KMS-11 (cell line): ENCODE measurements at regions not wholly inside any gene's neighbourhood (a gene's known extent, or its start where the extent isn't known, plus 50 kb on each side); places are given as distances from the start of the nearest gene placed in this dataset.

Source experiments
- H2AFZ ChIP-seq: fragments of 200-600 bp; sonication (generic); 2 replicates; pipeline ENCODE4 v1.6.1; 2016; ENCODE audit warnings: antibody characterized with exemption, mixed run types, low read depth
- H3K27ac ChIP-seq: fragments of 200-600 bp; sonication (generic); 2 replicates; pipeline ENCODE4 v1.6.1; 2016; ENCODE audit warnings: mild to moderate bottlenecking, mixed run types
- H3K27me3 ChIP-seq: fragments of 200-600 bp; sonication (generic); 2 replicates; pipeline ENCODE4 v1.6.1; 2017; ENCODE audit warnings: mild to moderate bottlenecking, low read depth, mixed run types, moderate library complexity; ENCODE audit not compliant: insufficient read depth
- H3K36me3 ChIP-seq: fragments of 200-600 bp; sonication (generic); 2 replicates; pipeline ENCODE4 v1.6.1; 2017; ENCODE audit warnings: mild to moderate bottlenecking, mixed run types; ENCODE audit not compliant: insufficient read depth
- H3K4me1 ChIP-seq: fragments of 200-600 bp; sonication (generic); 2 replicates; pipeline ENCODE4 v1.6.1; 2016; ENCODE audit warnings: mild to moderate bottlenecking, low read depth, mixed run types; ENCODE audit not compliant: poor library complexity, severe bottlenecking
- H3K4me2 ChIP-seq: fragments of 200-600 bp; sonication (generic); 2 replicates; pipeline ENCODE4 v1.7.0; 2016; ENCODE audit warnings: mild to moderate bottlenecking, mixed run types
- H3K4me3 ChIP-seq: fragments of 200-600 bp; sonication (generic); IDR thresholded peaks from 2 replicates; pipeline ENCODE4 v1.6.1; 2017; ENCODE audit warnings: low read depth, low read length, mixed read lengths; ENCODE audit not compliant: insufficient read depth
- H3K79me2 ChIP-seq: fragments of 200-600 bp; sonication (generic); 2 replicates; pipeline ENCODE4 v1.6.1; 2016; ENCODE audit warnings: low read depth, mixed run types; ENCODE audit not compliant: insufficient read depth
- H3K9ac ChIP-seq: fragments of 200-600 bp; sonication (generic); 2 replicates; pipeline ENCODE4 v1.6.1; 2016; ENCODE audit warnings: mild to moderate bottlenecking, mixed run types
- H4K20me1 ChIP-seq: fragments of 200-600 bp; sonication (generic); 2 replicates; pipeline ENCODE4 v1.6.1; 2016; ENCODE audit warnings: mild to moderate bottlenecking, mixed run types; ENCODE audit not compliant: insufficient read depth
- TF ChIP-seq, protein P1 (sequence below): fragments of 200-600 bp; sonication (generic); conservative IDR thresholded peaks from 2 replicates; pipeline ENCODE4 v1.6.1; 2017; ENCODE audit warnings: low read depth, mild to moderate bottlenecking, antibody characterized with exemption, low read length, moderate library complexity, mixed read lengths

DNA sequence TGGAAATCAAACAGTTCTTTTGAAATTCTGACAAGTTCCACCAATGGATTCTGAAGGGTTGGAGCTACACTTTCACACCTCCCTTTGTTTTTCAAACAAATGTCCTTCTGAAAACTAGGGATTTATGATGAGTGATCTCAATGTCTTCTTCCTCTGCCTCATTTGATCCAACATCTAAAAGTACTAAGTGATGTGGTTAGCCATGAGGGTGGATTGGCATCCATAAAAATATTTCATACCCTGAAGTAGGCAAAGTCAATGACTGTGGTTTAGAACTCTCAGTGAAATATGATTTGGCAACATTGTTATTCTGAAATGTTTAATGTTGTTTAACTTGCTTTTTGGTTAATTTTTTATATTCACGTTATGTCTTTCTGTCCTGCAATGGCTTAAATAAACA, 136.9 kb downstream of the MBL2 start:
- Histone ChIP-seq H3K4me2 (no peak overlapping the region), H3K4me3 (no peak overlapping the region), H3K9ac (no peak overlapping the region), H3K27ac (no peak overlapping the region), H4K20me1 (no peaks in the 10 kb centered on the region), H3K4me1 (peaks cover 35% of the 10 kb centered on the region), H3K36me3 (no peaks in the 10 kb centered on the region), H3K79me2 (no peaks in the 10 kb centered on the region), H2AFZ (no peak overlapping the region), H3K27me3 (no peaks in the 10 kb centered on the region)
- TF ChIP-seq, protein P1, sequence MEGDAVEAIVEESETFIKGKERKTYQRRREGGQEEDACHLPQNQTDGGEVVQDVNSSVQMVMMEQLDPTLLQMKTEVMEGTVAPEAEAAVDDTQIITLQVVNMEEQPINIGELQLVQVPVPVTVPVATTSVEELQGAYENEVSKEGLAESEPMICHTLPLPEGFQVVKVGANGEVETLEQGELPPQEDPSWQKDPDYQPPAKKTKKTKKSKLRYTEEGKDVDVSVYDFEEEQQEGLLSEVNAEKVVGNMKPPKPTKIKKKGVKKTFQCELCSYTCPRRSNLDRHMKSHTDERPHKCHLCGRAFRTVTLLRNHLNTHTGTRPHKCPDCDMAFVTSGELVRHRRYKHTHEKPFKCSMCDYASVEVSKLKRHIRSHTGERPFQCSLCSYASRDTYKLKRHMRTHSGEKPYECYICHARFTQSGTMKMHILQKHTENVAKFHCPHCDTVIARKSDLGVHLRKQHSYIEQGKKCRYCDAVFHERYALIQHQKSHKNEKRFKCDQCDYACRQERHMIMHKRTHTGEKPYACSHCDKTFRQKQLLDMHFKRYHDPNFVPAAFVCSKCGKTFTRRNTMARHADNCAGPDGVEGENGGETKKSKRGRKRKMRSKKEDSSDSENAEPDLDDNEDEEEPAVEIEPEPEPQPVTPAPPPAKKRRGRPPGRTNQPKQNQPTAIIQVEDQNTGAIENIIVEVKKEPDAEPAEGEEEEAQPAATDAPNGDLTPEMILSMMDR = no peak

DNA sequence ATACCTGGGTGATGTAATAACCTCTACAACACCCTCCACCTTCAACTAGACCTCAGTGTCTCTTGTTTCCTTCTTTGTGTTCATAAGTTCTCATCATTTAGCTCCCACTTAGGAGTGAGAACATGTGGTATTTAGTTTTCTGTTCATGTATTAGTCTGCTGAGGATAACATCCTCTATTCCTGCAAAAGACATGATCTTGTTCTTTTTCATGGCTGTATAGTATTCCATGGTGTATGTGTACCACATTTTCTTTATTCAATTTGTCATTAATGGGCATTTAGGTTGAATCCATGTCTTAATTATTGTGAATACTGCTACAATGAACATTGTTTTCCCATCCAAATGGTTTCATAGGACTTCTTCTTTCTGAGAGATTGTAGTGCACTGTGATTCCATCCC, 135.7 kb downstream of the MBL2 start:
- Histone ChIP-seq H3K4me2 (no peak overlapping the region; the same call in 1 of the 2 replicates), H3K4me1 (peaks cover 41% of the 10 kb centered on the region), H3K4me3 (no peak overlapping the region), H2AFZ (no peak overlapping the region), H3K36me3 (no peaks in the 10 kb centered on the region), H4K20me1 (no peaks in the 10 kb centered on the region), H3K9ac (no peak overlapping the region), H3K27ac (no peak overlapping the region), H3K79me2 (no peaks in the 10 kb centered on the region), H3K27me3 (no peaks in the 10 kb centered on the region)
- TF ChIP-seq, protein P1 = no peak

DNA sequence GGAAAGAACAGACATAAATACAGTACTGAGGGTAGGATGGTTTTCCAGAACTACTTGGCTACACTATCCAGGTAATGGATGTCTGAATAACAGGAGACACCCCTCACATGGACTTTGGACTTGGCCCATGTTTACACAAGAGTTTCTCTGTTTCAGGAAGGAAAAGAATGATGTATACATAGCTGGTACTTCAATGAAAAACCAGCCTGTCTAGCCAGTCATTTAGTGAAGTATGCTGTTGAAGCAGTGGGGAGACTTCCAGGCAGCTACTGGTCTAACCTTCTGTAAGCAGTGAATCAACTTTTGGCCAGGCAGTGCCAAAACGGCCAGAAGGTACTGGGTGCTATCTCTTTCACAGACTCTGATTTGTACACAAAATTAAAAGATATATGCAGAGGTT, 135.0 kb downstream of the MBL2 start:
- no peak overlapping the region for H3K27ac ChIP-seq

DNA sequence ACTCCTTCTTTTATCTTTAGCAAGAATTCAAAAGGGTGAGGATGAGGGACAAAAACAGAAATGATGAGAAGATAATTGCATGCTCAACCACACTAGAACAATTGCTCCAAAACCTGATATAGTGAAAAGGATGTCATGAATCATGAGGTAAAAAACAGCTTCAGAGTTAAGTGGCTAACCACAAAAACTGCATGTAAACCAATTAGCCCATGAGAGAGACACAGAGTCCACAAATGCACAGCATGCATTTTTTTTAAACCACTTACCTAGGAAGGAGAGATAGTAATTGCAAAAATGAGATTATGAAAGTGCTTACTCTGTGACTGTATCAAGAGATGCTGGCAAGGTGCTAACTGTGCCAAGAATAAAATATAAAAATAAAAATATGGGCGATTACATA, 132.9 kb downstream of the MBL2 start:
- no peak overlapping the region for H3K9ac ChIP-seq
- no peaks in the 10 kb centered on the region for H3K36me3 ChIP-seq
- no peaks in the 10 kb centered on the region for H3K79me2 ChIP-seq
- peak overlapping the region; percentile 3; the same call in 1 of the 2 replicates for H3K27ac ChIP-seq
- no peaks in the 10 kb centered on the region for H4K20me1 ChIP-seq
- H3K4me3 ChIP-seq = no peak overlapping the region
- H3K4me1 ChIP-seq = peaks cover 41% of the 10 kb centered on the region
- H2AFZ ChIP-seq = no peak overlapping the region
- no peaks in the 10 kb centered on the region for H3K27me3 ChIP-seq
- TF ChIP-seq, protein P1 = no peak
- H3K4me2 ChIP-seq = peak overlapping the region; percentile 42

More for the DNA sequence above, 135.0 kb downstream of the MBL2 start:
- Histone ChIP-seq H2AFZ (no peak overlapping the region), H3K27me3 (no peaks in the 10 kb centered on the region), H3K4me3 (no peak overlapping the region), H3K79me2 (no peaks in the 10 kb centered on the region), H3K4me1 (peaks cover 41% of the 10 kb centered on the region), H4K20me1 (no peaks in the 10 kb centered on the region), H3K36me3 (no peaks in the 10 kb centered on the region), H3K9ac (no peak overlapping the region), H3K4me2 (peak overlapping the region; percentile 62; the same call in 1 of the 2 replicates)
- TF ChIP-seq, protein P1 = no peak
